Activated T-cell treated with anti-CD3 and anti-CD28 coated beads, Interleukin-2, amount 50 U/mL, for 72 hours (primary cell): ENCODE measurements at regions not wholly inside any gene's neighbourhood (a gene's known extent, or its start where the extent isn't known, plus 50 kb on each side); places are given as distances from the start of the nearest gene placed in this dataset.

Source experiments
- ATAC-seq, 2 donors: fragments of 150-1000 bp; cut with Tn5 transposase; replicated peaks in 1 of 2; 2 replicates each; pipeline ENCODE4 v1.10.0; 2021; ENCODE audit warnings: moderate library complexity in 2 of 2, mild to moderate bottlenecking in 1 of 2
- DNase-seq, 2 donors: peaks; one replicate each; pipeline ENCODE4 v3.0.0; 2021 to 2022; ENCODE audit warnings: mixed read lengths in 1 of 2
- H3K27ac Mint-ChIP-seq: one replicate; pipeline ENCODE4 v1.8.0; 2022; ENCODE audit warnings: mild to moderate bottlenecking, moderate library complexity, mixed read lengths
- H3K27me3 Mint-ChIP-seq: one replicate; pipeline ENCODE4 v1.8.0; 2022; ENCODE audit warnings: low read depth, mixed read lengths
- H3K36me3 Mint-ChIP-seq, 2 donors: one replicate each; pipeline ENCODE4 v1.8.0; 2022; ENCODE audit warnings: mixed read lengths in 2 of 2, mild to moderate bottlenecking in 1 of 2; ENCODE audit not compliant: insufficient read depth in 2 of 2
- H3K4me1 Mint-ChIP-seq: one replicate; pipeline ENCODE4 v1.8.0; 2022; ENCODE audit warnings: low read depth, mixed read lengths
- H3K4me3 Mint-ChIP-seq, 2 donors: one replicate each; pipeline ENCODE4 v1.8.0; 2022; ENCODE audit warnings: mild to moderate bottlenecking in 2 of 2, mixed read lengths in 2 of 2, moderate library complexity in 2 of 2
- H3K9me3 Mint-ChIP-seq, 2 donors: one replicate each; pipeline ENCODE4 v1.8.0; 2022; ENCODE audit warnings: mixed read lengths in 2 of 2

DNA sequence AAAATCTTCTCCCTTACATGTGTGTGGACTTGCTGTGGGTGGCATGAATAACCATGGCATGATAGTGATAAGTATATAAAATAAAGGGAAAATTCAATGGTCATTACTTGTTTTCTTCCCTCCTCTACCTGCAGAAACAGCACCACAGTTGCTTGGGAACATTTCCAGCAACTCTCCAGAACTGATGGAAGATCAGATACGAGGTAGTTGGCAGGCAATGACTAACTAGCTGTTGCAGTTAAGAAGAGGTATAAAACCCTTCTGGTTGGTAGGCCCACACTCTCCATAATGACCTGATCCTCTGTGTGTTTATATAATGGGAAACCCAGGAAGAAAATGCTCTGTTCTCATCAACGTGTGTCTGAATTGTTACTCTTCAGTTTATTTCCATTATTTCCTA is 185.9 kb downstream of the SYK start:
- Mint-ChIP-seq H3K4me3 (no peak overlapping the region), H3K36me3 (no peaks in the 10 kb centered on the region), H3K9me3 (no peaks in the 10 kb centered on the region), H3K4me1 (peaks cover 18% of the 10 kb centered on the region), H3K27me3 (peaks cover 16% of the 10 kb centered on the region), H3K27ac (no peak overlapping the region)
- no peak for ATAC-seq
- DNase-seq = no peak

DNA sequence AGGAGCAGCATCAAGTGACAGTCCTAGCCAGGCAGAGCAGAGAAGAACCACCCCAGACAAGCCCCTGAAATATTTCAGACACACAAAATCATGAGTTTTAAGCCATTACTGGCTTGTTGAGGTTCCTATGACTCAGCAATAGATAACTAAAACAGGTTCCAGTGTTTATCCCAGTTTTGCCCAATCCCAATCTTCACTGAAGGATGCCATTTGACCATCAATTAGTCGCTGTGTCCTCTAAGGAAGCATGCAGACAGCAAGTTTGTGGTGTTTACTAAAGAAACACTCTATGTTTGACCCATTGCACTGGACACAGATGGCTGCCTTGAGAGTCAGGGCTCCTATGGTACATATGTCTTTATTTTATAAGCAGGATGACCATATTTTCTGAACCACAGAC is 186.7 kb downstream of the SYK start:
- Mint-ChIP-seq H3K4me3 (no peak overlapping the region), H3K4me1 (peaks cover 18% of the 10 kb centered on the region), H3K27ac (no peak overlapping the region), H3K36me3 (no peaks in the 10 kb centered on the region), H3K9me3 (no peaks in the 10 kb centered on the region), H3K27me3 (peaks cover 16% of the 10 kb centered on the region)
- DNase-seq (no peak), ATAC-seq (no peak)

DNA sequence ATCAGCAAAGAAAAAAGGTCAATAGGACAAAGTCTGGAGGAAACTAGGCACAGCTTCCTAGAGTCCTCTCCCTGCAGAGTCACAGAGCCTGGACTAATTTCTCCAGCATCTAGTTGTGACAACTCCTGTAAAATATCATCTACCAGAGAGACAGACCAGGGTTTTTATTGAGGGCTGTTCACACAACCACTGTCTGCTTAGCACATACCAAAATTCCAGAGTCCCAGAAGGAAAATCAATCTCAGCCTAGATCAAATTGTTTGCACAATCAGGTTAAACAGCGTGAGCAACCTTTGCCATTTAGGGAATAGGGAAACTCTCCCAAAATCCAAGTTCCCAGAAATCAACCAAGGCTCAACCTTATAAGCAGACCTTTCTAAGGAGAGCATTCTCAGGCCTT is 190.3 kb downstream of the SYK start:
- no peaks in the 10 kb centered on the region for H3K9me3 Mint-ChIP-seq
- H3K27ac Mint-ChIP-seq = no peak overlapping the region

DNA sequence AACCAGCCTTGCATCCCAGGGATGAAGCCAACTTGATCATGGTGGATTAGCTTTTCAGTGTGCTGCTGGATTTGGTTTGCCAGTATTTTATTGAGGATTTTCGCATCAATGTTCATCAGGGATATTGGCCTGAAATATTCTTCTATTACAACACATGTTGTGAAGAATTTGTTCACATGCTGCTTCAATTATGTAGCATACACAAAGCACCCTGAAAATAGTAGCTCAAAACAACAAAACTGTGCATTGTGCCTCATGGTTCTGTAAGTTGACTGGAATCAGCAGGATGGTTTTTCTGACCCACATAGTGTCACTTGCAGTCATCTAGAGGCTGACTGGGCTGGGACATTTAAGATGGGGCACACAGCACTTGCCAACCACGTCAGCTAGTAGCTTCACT is 193.9 kb downstream of the SYK start:
- no peak overlapping the region for H3K4me3 Mint-ChIP-seq
- H3K9me3 Mint-ChIP-seq = no peaks in the 10 kb centered on the region

More for the DNA sequence above, 190.3 kb downstream of the SYK start:
- ATAC-seq (no peak), DNase-seq (no peak)
- Mint-ChIP-seq H3K27me3 (peaks cover 47% of the 10 kb centered on the region), H3K4me3 (no peak overlapping the region), H3K36me3 (peaks cover 2 to 9% of the 10 kb centered on the region in 2 donors), H3K4me1 (no peaks in the 10 kb centered on the region)

DNA sequence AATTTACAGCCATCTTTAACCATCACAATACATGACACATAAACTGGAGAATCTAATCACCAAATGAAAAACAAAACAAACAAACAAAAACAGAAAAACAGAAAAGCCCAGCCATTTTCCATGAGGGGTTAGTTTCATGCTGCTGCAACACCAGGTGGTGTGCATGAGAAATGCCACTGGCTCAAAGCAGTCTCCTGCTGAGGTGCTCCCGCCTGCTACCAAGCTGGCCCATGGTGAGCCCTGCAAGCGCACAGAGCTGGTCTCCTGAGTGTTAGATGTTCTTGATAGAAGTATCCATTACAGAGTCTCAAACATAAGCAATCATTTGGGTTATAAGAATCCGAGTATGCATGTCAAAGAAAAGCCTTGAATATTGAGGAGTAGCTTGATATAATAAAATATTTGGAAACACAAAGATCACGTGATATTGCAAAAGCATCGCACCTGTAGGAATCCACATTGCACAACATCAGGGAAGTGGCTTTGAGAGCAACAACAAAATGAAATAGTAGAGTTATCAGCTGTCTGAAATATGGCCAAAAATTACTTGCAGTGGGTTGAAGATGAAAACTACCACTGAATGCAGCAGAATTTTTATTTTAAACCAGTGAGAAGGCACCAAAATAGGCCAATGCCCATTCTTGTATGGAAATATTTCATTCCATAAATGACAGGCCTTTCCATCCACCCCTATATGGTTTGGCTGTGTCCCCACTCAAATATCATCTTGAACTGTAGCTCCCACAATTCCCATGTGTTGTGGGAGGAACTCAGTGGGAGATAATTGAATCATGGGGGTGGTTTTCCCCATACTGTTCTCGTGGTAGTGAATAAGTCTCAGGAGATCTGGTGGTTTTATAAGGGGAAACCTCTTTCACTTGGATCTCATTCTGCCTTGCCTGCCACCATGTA is 194.8 kb downstream of the SYK start:
- Mint-ChIP-seq H3K4me1 (peaks cover 8% of the 10 kb centered on the region), H3K36me3 (peaks cover 2 to 9% of the 10 kb centered on the region in 2 donors), H3K27me3 (peaks cover 38% of the 10 kb centered on the region), H3K27ac (no peak overlapping the region), H3K4me3 (no peak overlapping the region), H3K9me3 (no peaks in the 10 kb centered on the region)
- ATAC-seq (no peak), DNase-seq (no peak)

More for the DNA sequence above, 193.9 kb downstream of the SYK start:
- no peak for DNase-seq
- peaks cover 2 to 9% of the 10 kb centered on the region in 2 donors for H3K36me3 Mint-ChIP-seq
- H3K4me1 Mint-ChIP-seq = no peaks in the 10 kb centered on the region
- ATAC-seq = no peak
- H3K27me3 Mint-ChIP-seq = peaks cover 46% of the 10 kb centered on the region
- no peak overlapping the region for H3K27ac Mint-ChIP-seq

DNA sequence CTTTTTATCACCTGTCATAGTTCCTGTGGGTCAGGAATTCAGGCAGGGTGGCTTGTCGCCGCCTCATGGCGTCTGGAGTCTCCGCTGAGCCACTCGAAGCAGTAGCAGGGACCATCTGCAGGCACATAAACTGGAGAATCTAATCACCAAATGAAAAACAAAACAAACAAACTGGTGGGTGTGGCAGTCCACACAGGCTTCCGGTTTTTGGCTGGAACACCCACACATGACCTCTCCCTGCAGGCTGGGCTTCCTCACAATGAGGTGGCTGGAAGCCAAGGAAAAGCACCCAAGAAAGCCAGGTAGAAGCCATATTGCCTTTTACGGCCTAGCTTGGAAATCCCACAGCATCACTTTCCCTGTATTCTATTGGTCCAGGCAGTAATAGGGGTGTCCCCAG is 197.0 kb downstream of the SYK start:
- Mint-ChIP-seq H3K4me3 (no peak overlapping the region), H3K27ac (no peak overlapping the region), H3K36me3 (peaks cover 2 to 9% of the 10 kb centered on the region in 2 donors), H3K9me3 (peaks cover 0 to 1% of the 10 kb centered on the region in 2 donors), H3K27me3 (peaks cover 30% of the 10 kb centered on the region), H3K4me1 (peaks cover 9% of the 10 kb centered on the region)
- ATAC-seq = no peak
- DNase-seq = no peak

DNA sequence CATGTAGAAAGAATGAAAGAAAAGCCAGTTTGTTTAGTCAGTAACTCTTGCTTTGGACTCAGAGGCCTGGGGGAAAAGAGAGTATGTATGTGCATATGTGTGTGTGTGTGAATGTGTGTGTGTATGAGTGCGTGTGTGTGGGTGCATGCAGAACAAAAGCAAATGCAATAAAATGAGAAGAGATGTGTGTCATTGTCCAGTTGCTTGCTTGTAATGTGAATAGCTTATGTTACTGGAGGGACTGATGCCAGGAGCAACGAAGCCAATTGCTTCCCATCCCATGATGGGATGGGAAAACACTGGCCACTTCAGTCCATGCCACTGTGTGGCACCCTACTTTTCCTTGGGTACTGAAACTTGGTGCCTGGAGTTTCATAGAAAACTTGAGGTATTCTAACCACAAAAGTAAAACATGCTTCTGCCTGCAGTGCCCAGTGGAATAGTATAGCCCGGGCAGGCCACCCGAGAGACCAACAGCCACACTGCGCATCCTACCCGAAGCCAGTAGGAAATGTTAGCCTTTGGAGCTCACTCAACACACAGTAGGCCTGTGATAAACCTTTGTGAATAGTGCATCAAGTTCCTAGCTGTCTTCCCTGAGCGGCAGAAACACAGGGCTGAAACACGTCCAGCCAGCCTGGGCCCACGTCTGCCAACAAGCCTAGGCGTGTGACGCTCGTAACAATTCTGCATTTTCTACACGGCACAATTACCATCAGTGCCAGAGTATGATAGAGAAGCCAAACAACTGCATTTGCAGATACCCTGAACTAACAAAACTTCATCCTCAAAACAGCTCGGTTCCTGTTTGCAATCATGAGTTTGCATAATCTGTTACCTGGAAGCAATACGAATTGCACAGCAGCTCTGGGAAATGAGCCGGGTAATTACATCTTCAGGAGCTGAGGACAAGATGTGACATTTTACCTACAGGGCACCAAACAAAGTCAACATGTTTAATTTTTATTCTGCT is 198.1 kb downstream of the SYK start:
- Mint-ChIP-seq H3K4me3 (no peak overlapping the region), H3K36me3 (peaks cover under 1 to 2% of the 10 kb centered on the region in 2 donors), H3K4me1 (peaks cover 9% of the 10 kb centered on the region), H3K27me3 (peaks cover 18% of the 10 kb centered on the region), H3K27ac (no peak overlapping the region), H3K9me3 (peaks cover 0 to 2% of the 10 kb centered on the region in 2 donors)
- no peak for ATAC-seq
- DNase-seq = no peak

DNA sequence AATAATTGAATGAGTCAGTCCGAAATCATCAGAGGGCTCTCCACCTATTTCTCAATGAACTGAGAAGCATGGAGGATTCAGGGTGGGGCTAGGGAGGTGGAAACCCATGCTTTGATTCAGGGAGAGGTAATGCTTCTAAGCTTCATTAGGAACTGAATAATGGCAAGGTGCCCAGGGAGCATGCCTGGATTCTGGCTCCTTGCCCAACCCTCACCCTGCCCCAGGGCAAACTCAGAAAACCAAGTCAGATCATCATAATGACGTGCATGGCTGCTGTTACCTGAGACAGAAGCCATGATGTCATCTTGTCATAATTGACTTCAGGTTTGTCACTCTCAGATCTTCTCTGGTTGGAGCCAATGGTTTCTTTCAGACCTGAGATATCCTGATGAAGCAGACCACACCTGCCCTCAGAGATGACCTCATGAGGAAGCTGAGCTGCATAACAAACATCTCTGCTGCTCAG is 199.6 kb downstream of the SYK start:
- Mint-ChIP-seq H3K4me3 (no peak overlapping the region), H3K27me3 (peaks cover 16% of the 10 kb centered on the region), H3K4me1 (peaks cover 9% of the 10 kb centered on the region), H3K36me3 (no peaks in the 10 kb centered on the region), H3K27ac (no peak overlapping the region), H3K9me3 (peaks cover 0 to 2% of the 10 kb centered on the region in 2 donors)
- no peak for DNase-seq
- peak; percentile 34 to 41 for ATAC-seq

DNA sequence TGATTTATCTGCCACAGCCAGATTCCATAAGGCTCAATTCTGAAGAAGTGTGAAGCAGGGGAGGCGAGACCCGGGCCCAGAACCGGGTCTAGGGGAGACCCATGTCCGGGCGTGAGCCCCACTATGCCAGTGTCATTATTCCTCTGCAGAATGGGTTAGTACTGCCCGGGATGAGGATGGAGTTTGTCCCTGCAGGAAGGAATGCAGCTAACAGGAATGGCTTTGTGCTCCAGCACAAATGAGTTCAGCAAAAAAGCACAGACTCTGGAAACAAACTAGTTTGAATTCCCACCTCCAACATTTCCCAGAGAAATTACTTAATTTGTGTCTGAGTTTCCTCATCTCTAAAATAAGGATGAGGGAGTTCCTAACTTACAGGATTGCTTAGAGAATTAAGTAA is 202.9 kb downstream of the SYK start:
- Mint-ChIP-seq H3K9me3 (peaks cover 0 to 2% of the 10 kb centered on the region in 2 donors), H3K4me3 (no peak overlapping the region), H3K4me1 (peaks cover 9% of the 10 kb centered on the region), H3K27me3 (peaks cover 13% of the 10 kb centered on the region), H3K27ac (no peak overlapping the region), H3K36me3 (no peaks in the 10 kb centered on the region)
- DNase-seq = no peak
- ATAC-seq = no peak

DNA sequence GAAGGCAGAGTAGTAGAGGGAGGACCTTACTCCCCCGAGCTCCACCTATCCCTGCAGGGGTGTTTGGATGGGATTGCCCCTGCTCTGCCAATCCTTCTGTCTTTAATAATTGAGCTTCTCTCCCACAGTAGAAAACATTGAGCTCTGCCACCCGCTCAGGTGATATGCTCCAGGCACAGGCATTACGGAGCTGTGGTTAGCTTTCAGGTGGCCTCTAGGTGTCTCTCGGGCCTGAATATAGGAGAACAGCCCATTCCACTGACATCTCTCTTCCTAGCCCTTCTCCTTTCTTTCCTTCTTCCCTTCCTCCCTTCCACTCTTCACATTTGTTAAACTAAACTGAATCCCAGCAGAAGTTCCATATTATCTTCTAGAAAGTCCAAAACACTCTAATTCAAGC is 203.4 kb downstream of the SYK start:
- Mint-ChIP-seq H3K27me3 (peaks cover 15% of the 10 kb centered on the region), H3K36me3 (no peaks in the 10 kb centered on the region), H3K27ac (no peak overlapping the region), H3K9me3 (peaks cover 2 to 4% of the 10 kb centered on the region in 2 donors), H3K4me3 (no peak overlapping the region), H3K4me1 (peaks cover 9% of the 10 kb centered on the region)
- ATAC-seq (no peak), DNase-seq (no peak)

DNA sequence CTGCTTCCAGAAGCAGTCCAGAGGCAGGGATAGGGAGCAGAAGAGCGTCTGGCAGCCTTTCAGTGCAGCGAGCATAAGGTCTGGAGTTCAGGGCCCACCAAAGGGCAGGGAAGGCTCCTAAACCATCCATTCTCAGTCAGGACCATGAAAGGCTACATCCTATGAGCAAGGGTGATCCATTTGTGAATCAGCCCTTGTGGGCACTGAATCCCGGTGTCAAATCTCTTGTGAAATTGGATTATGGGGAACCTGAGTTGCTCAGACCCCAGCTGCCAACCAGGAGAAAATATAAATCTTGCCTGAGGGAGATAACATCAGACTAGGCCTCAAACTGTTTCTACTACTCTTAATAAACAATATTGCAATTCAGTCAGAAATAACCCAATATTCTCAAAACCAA is 204.4 kb downstream of the SYK start:
- H3K27me3 Mint-ChIP-seq = peaks cover 19% of the 10 kb centered on the region
- ATAC-seq = no peak

DNA sequence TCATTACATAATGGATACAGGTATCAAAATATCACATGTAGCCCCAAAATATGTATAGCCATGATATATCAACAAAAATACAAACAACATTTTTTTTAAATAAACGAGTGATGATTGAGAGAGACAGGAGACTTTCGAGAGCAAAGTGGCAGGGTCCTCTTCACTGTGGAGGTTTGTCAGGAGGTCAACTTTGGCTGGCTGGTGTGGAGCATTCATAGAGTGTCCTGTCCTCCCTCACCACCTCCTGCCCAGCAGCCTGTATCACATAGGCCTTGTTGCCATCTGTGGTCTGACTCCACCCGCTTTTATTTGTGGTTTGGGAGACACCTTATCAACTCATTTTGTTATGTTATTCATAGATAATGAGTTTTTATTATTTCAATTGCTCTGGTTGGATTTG is 206.9 kb downstream of the SYK start:
- H3K27ac Mint-ChIP-seq = no peak overlapping the region
- H3K4me3 Mint-ChIP-seq = no peak overlapping the region
- ATAC-seq = no peak
- peaks cover 6 to 8% of the 10 kb centered on the region in 2 donors for H3K9me3 Mint-ChIP-seq
- H3K36me3 Mint-ChIP-seq = peaks cover 5 to 10% of the 10 kb centered on the region in 2 donors
- peaks cover 19% of the 10 kb centered on the region for H3K27me3 Mint-ChIP-seq
- DNase-seq = no peak
- peaks cover 12% of the 10 kb centered on the region for H3K4me1 Mint-ChIP-seq

More for the DNA sequence above, 204.4 kb downstream of the SYK start:
- H3K4me1 Mint-ChIP-seq = peaks cover 5% of the 10 kb centered on the region
- no peak overlapping the region for H3K27ac Mint-ChIP-seq
- no peak overlapping the region for H3K4me3 Mint-ChIP-seq
- no peak for DNase-seq
- H3K9me3 Mint-ChIP-seq = peaks cover 2 to 4% of the 10 kb centered on the region in 2 donors
- H3K36me3 Mint-ChIP-seq = no peaks in the 10 kb centered on the region

DNA sequence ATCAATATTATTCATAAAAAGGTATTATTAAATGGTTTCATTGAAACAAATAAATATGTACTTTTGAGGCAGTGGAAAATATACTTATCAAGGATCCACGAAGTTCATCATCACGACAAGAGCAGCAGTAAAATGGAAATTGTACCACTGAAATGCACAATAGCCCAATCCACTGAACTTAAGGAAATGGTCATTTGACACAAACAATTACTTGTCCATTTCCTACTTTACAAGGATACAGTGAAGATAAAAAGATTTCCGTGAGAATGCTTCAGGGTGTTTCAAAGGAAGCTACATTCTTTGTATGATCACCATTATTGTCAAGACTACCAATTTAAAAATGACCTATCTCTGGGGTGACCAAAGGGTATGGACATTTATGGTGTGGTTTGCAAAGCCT is 210.3 kb downstream of the SYK start:
- Mint-ChIP-seq H3K27me3 (peaks cover 28% of the 10 kb centered on the region), H3K4me3 (no peak overlapping the region), H3K27ac (no peak overlapping the region), H3K4me1 (peaks cover 12% of the 10 kb centered on the region), H3K36me3 (peaks cover 7 to 11% of the 10 kb centered on the region in 2 donors), H3K9me3 (peaks cover 6 to 8% of the 10 kb centered on the region in 2 donors)
- ATAC-seq (no peak), DNase-seq (no peak)
